Urinary bladder (tissue), 3 donors: ENCODE measurements at regions not wholly inside any gene's neighbourhood (a gene's known extent, or its start where the extent isn't known, plus 50 kb on each side); places are given as distances from the start of the nearest gene placed in this dataset.

Experiments
- DNase-seq: peaks from one replicate; pipeline ENCODE4 v3.0.0-alpha.2; 2015; ENCODE audit errors: extremely low spot score
- H3K27ac ChIP-seq: one replicate; pipeline ENCODE4 v1.5.1; 2013; ENCODE audit warnings: low read depth, mild to moderate bottlenecking, moderate library complexity
- H3K36me3 ChIP-seq: one replicate; pipeline ENCODE4 v1.6.1; 2013; ENCODE audit warnings: mild to moderate bottlenecking, moderate library complexity; ENCODE audit not compliant: insufficient read depth
- H3K4me1 ChIP-seq: one replicate; pipeline ENCODE4 v1.6.1; 2013; ENCODE audit warnings: mild to moderate bottlenecking, moderate library complexity; ENCODE audit not compliant: insufficient read depth
- H3K4me3 ChIP-seq: one replicate; pipeline ENCODE4 v1.5.1; 2013; ENCODE audit warnings: low read depth, low read length
- WGBS: extraction: QIAGEN DNeasy Blood & Tissue Kit; methylation state at CpG from one replicate; pipeline ENCODE4 v1.1.7; 2013; 5-methylcytosine and 5-hydroxymethylcytosine counted together
- donor health status: healthy with polysubstance abuse.
- donor health status: healthy.

- DNase-seq = no peak
- no peak overlapping the region for H3K4me3 ChIP-seq
- WGBS = 87% methylated on average over 6 of the region's 6 CpGs
- no peak overlapping the region for H3K27ac ChIP-seq
- H3K36me3 ChIP-seq = no peaks in the 10 kb centered on the region
- H3K4me1 ChIP-seq = no peaks in the 10 kb centered on the region
These were observed 194.8 kb upstream of the C14orf180 start for GRCh38 chr14:104384776-104385071.

GRCh38 chr14:104385111-104385510 is 194.5 kb upstream of the C14orf180 start:
- Histone ChIP-seq H3K4me1 (no peaks in the 10 kb centered on the region), H3K4me3 (no peak overlapping the region), H3K27ac (no peak overlapping the region), H3K36me3 (no peaks in the 10 kb centered on the region)
- DNase-seq = no peak
- 89% methylated on average over 15 of the region's 15 CpGs for WGBS

- Histone ChIP-seq H3K4me3 (no peak overlapping the region), H3K4me1 (no peaks in the 10 kb centered on the region), H3K27ac (no peak overlapping the region), H3K36me3 (no peaks in the 10 kb centered on the region)
- DNase-seq = no peak
- WGBS = 86% methylated on average over 20 of the region's 20 CpGs
These were observed 193.9 kb upstream of the C14orf180 start for GRCh38 chr14:104385531-104386101.

GRCh38 chr14:104386151-104386841 is 193.3 kb upstream of the C14orf180 start:
- WGBS = 92% methylated on average over 26 of the region's 26 CpGs
- H3K4me3 ChIP-seq = no peak overlapping the region
- no peaks in the 10 kb centered on the region for H3K4me1 ChIP-seq
- DNase-seq = no peak
- H3K27ac ChIP-seq = no peak overlapping the region
- H3K36me3 ChIP-seq = no peaks in the 10 kb centered on the region

- DNase-seq = no peak
- no peaks in the 10 kb centered on the region for H3K36me3 ChIP-seq
- WGBS = 90% methylated on average over 25 of the region's 25 CpGs
- H3K4me1 ChIP-seq = no peaks in the 10 kb centered on the region
- no peak overlapping the region for H3K27ac ChIP-seq
- H3K4me3 ChIP-seq = no peak overlapping the region
These were observed 192.2 kb upstream of the C14orf180 start for GRCh38 chr14:104387022-104388010.

- no peak overlapping the region for H3K27ac ChIP-seq
- no peaks in the 10 kb centered on the region for H3K36me3 ChIP-seq
- WGBS = 87% methylated on average over 28 of the region's 28 CpGs
- DNase-seq = no peak
- H3K4me1 ChIP-seq = no peaks in the 10 kb centered on the region
- no peak overlapping the region for H3K4me3 ChIP-seq
These were observed 191.5 kb upstream of the C14orf180 start for GRCh38 chr14:104388011-104388521.

- H3K4me1 ChIP-seq = no peaks in the 10 kb centered on the region
- H3K4me3 ChIP-seq = no peak overlapping the region
- 94% methylated on average over 28 of the region's 28 CpGs for WGBS
- DNase-seq = no peak
- no peaks in the 10 kb centered on the region for H3K36me3 ChIP-seq
- H3K27ac ChIP-seq = no peak overlapping the region
These were observed 190.8 kb upstream of the C14orf180 start for GRCh38 chr14:104388541-104389325.

GRCh38 chr14:104389326-104390220 is 190.0 kb upstream of the C14orf180 start:
- Histone ChIP-seq H3K36me3 (no peaks in the 10 kb centered on the region), H3K4me3 (no peak overlapping the region), H3K4me1 (no peaks in the 10 kb centered on the region), H3K27ac (no peak overlapping the region)
- 83% methylated on average over 28 of the region's 28 CpGs for WGBS
- DNase-seq = no peak

- Histone ChIP-seq H3K4me1 (no peaks in the 10 kb centered on the region), H3K36me3 (no peaks in the 10 kb centered on the region), H3K27ac (no peak overlapping the region), H3K4me3 (no peak overlapping the region)
- WGBS = 92% methylated on average over 27 of the region's 27 CpGs
- DNase-seq = no peak
These were observed 189.2 kb upstream of the C14orf180 start for GRCh38 chr14:104390221-104390931.

GRCh38 chr14:104390941-104391901 is 188.3 kb upstream of the C14orf180 start:
- H3K36me3 ChIP-seq = no peaks in the 10 kb centered on the region
- H3K4me1 ChIP-seq = no peaks in the 10 kb centered on the region
- DNase-seq = no peak
- H3K4me3 ChIP-seq = no peak overlapping the region
- H3K27ac ChIP-seq = no peak overlapping the region
- 70% methylated on average over 33 of the region's 33 CpGs for WGBS

GRCh38 chr14:104392001-104392395 is 187.6 kb upstream of the C14orf180 start:
- Histone ChIP-seq H3K36me3 (no peaks in the 10 kb centered on the region), H3K4me3 (no peak overlapping the region), H3K27ac (no peak overlapping the region), H3K4me1 (no peaks in the 10 kb centered on the region)
- 76% methylated on average over 6 of the region's 6 CpGs for WGBS
- no peak for DNase-seq
